Stimulated activated CD4-positive, alpha-beta T cell treated with anti-CD3 and anti-CD28 coated beads, Interleukin-4, amount 100 ng/mL, for 48 hours (primary cell): ENCODE measurements at regions not wholly inside any gene's neighbourhood (a gene's known extent, or its start where the extent isn't known, plus 50 kb on each side); places are given as distances from the start of the nearest gene placed in this dataset.

Experiments
- DNase-seq, 2 donors: peaks; one replicate each; pipeline ENCODE4 v3.0.0-alpha.2; 2020; ENCODE audit warnings: low read depth in 2 of 2

- no peak for DNase-seq
These were observed 273.5 kb upstream of the SEMA6D start for GRCh38 chr15:47443839-47444238.

GRCh38 chr15:47445723-47446392 is 271.4 kb upstream of the SEMA6D start:
- no peak for DNase-seq

GRCh38 chr15:47460795-47461573 is 256.3 kb upstream of the SEMA6D start:
- DNase-seq: no peak

GRCh38 chr15:47461652-47462141 is 255.6 kb upstream of the SEMA6D start:
- no peak for DNase-seq

- no peak for DNase-seq
These were observed 250.9 kb upstream of the SEMA6D start for GRCh38 chr15:47466357-47466756.

- DNase-seq: no peak
These were observed 246.3 kb upstream of the SEMA6D start for GRCh38 chr15:47470983-47471382.

GRCh38 chr15:47473106-47473725 is 244.1 kb upstream of the SEMA6D start:
- no peak for DNase-seq

- no peak for DNase-seq
These were observed 243.5 kb upstream of the SEMA6D start for GRCh38 chr15:47473832-47474231.

GRCh38 chr15:47475336-47475735 is 242.0 kb upstream of the SEMA6D start:
- DNase-seq: no peak

DNA sequence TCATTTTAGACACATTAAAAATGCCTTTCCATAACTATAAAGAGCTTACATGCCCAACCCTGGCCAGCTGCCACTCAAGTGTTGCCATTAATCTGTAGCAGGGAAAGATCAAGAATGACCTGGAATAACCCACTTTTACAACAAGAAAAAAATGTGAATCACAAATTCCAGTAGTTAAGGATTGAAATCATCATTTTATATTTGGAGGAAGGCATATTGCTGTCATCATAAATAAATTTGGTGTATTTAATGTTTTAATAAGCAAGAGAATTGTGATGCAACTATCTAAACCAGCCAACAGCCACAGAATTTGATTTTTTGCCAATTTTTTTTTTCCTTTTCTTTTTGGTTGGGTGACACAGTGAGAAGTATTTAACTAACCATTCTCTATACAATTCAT is 240.0 kb upstream of the SEMA6D start:
- no peak for DNase-seq

DNA sequence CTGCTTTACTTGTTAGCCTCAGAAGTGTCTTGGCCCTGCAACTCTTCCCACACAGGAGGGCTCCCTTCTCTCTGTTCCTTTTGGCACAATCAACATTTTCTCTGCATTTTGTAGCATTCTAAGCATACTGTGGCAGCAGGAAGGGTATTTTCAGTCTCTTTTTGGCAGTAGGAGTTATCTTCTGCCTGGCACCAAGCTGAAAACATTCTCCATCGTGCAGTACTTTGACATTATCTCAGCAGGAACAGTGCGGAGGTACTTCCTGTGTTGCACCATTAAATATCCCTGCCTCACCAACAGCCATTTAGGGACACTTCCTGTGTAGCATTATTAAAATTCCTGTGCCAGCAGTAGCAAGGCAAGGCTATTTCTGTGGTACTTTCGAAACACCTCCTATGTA is 233.2 kb upstream of the SEMA6D start:
- no peak for DNase-seq

GRCh38 chr15:47484997-47485396 is 232.3 kb upstream of the SEMA6D start:
- DNase-seq: no peak

DNA sequence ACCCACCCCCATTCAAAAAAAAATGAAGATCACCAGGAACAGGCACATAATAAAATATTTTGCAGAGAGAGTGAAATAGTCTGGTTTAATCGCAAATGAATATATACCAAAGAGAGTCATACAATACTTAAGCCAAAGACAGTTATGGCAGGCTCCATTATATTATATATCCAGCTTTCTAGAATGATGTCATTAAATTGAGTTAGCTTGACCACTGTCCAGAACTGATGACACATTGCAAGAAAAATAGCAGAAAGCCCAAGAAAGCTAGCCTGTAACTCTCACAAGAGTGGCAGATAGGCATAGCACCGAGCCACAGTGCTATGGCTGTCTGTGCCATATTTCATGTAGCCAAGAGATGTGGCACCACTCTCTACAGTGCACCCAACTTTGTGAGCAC is 231.9 kb upstream of the SEMA6D start:
- no peak for DNase-seq

GRCh38 chr15:47486040-47486439 is 231.3 kb upstream of the SEMA6D start:
- no peak for DNase-seq

DNA sequence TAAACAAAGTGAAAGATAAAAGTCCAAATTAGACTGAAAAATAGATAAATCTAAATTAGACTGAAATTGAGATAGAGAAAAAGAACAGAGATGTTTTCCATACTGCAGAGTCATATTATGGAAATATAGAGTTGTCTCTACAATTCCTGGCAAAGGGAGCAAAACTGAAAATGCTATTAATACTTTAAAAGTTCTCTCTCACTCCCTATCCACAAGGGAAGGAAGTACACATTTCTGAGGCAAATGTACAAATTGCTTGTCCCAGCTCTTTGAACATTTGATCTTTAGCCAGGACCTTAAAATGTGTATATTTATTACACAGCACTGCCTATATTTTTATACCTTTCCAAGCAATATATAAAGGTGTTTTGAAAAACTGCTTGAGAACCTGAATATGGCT is 225.1 kb upstream of the SEMA6D start:
- no peak for DNase-seq

- no peak for DNase-seq
These were observed 223.7 kb upstream of the SEMA6D start for GRCh38 chr15:47493357-47494247.

DNA sequence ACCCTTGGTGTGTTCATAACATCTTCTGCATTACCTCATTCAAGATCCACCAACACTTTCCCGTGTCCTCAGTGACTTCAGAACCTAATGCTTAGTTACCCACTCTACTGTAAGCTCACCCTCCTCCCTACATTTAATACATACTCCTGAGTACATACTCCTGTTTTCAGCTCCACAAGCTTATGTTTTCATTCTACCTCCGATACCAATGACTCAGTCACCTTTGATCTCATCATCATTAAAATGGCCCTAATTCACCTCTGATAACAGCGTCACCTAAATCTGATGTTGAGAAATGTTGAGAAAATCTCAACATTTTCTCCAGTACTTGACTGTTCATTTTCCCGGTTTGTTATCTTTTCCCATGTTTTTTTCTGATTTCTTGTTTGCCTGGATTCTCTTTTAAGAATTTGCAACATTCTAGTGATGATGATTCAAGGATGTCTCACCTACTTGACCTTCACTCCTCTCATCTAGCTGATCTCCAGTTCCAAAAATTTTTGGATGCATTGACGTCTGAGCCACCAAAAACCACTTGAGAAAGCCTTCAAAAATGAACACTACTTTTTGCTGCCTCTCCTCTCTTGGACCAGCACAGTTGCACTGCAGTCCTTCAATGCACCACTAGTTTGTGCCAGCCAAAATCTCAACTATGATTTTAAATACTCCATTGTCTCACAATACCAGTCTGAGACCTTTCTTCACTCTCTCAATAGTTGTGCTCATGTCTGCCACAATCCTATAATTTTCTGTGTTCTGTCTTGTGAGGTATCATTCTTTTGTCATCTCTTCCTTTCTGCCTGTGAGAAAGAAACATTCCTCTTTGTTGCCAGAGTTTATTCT is 220.7 kb upstream of the SEMA6D start:
- DNase-seq: no peak

- no peak for DNase-seq
These were observed 216.5 kb upstream of the SEMA6D start for GRCh38 chr15:47500842-47501241.

GRCh38 chr15:47502041-47502440 is 215.3 kb upstream of the SEMA6D start:
- no peak for DNase-seq

DNA sequence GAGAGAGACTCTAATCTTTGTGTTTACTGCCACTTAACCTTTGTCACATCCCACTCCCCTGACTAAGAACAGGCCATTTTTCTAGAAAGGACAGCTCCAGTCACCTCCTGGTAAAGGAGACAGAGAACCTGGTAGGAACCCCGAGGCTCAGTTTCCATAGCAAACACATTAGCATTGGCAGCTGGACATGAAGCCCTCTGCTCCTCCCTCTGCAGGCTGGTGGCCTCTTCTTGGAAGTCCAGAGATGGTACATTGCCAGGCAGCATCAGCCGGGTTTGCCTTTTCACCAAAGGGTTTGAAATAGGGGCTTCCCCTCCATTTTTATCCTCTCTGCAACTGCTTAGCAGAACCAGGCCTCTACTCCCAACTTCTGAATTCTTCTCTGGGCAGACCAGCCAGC is 213.4 kb upstream of the SEMA6D start:
- DNase-seq: no peak
